ENCODE measurements at regions not wholly inside any gene's neighbourhood (a gene's known extent, or its start where the extent isn't known, plus 50 kb on each side); places are given as distances from the start of the nearest gene placed in this dataset.

DNA sequence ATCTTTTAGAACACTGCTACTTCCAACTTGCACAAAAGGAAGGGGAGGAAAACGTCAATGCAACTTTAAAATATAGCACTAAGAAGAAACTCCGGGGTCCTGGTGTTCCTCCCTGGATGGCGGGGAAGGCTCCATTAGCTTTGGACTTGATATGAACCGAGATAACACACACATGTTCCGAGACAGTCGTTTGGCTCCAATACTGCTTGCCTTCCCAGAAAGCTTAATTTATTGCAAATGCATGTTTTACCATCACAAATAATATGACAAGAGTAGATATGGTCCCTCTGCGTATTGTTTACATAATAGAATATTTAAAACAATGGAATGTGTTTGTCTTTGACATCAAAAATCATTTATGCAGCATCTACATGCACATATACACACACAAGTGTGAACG, 87.6 kb upstream of the CLMN start:
- no peak overlapping the region for H3K27ac ChIP-seq
- no peaks in the 10 kb centered on the region for H3K4me1 ChIP-seq
- H3K27me3 ChIP-seq (ENCODE audit: control insufficient read depth, insufficient read depth, low read length), result no peaks in the 10 kb centered on the region
- H3K79me2 ChIP-seq, result no peaks in the 10 kb centered on the region
- H3K4me3 ChIP-seq (ENCODE audit: low read depth, low read length), result no peak overlapping the region
- no peaks in the 10 kb centered on the region for H3K9me3 ChIP-seq (ENCODE audit: control insufficient read depth, low read length)
- no peak overlapping the region for H3K4me2 ChIP-seq (ENCODE audit: low read length)
- no peaks in the 10 kb centered on the region for H3K36me3 ChIP-seq (ENCODE audit: control insufficient read depth, insufficient read depth, low read length)
- TF ChIP-seq, protein P1, sequence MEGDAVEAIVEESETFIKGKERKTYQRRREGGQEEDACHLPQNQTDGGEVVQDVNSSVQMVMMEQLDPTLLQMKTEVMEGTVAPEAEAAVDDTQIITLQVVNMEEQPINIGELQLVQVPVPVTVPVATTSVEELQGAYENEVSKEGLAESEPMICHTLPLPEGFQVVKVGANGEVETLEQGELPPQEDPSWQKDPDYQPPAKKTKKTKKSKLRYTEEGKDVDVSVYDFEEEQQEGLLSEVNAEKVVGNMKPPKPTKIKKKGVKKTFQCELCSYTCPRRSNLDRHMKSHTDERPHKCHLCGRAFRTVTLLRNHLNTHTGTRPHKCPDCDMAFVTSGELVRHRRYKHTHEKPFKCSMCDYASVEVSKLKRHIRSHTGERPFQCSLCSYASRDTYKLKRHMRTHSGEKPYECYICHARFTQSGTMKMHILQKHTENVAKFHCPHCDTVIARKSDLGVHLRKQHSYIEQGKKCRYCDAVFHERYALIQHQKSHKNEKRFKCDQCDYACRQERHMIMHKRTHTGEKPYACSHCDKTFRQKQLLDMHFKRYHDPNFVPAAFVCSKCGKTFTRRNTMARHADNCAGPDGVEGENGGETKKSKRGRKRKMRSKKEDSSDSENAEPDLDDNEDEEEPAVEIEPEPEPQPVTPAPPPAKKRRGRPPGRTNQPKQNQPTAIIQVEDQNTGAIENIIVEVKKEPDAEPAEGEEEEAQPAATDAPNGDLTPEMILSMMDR (IDR thresholded peaks at IDR 0.05), result no peak
- H3K9ac ChIP-seq, result no peak overlapping the region
- H2AFZ ChIP-seq, result no peak overlapping the region

DNA sequence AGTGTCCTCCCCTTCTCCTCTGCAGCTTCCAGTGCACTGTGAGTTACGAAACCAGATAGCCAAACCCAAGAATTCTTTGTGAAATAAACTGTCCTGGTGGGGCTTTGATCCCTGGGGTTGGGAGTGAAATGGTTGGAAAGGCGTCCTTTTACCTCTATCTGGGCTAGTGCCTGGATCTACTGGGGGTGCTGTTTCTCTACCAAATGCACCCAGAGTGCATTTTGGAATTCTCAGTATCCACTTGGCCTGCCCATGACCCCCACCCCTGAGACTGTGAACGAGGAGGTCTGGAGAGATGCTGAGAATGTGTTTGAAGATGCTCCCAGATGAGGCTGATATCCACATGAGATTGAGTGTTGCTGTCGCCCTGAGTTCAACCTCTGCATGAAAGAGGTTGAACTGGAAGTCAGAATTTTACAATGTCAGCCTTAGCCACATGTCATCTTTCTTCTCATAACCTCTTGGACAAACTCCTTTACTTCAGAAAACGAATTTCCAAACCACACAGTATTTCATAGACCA, 87.1 kb upstream of the CLMN start:
- H3K27me3 ChIP-seq (ENCODE audit: control insufficient read depth, insufficient read depth, low read length), result no peaks in the 10 kb centered on the region
- no peak overlapping the region for H3K4me3 ChIP-seq (ENCODE audit: low read depth, low read length)
- no peak overlapping the region for H3K9ac ChIP-seq
- no peaks in the 10 kb centered on the region for H3K36me3 ChIP-seq (ENCODE audit: control insufficient read depth, insufficient read depth, low read length)
- no peak overlapping the region for H3K4me2 ChIP-seq (ENCODE audit: low read length)
- H2AFZ ChIP-seq, result no peak overlapping the region
- TF ChIP-seq, protein P1 (IDR thresholded peaks at IDR 0.05), result no peak
- H3K79me2 ChIP-seq, result no peaks in the 10 kb centered on the region
- no peaks in the 10 kb centered on the region for H3K9me3 ChIP-seq (ENCODE audit: control insufficient read depth, low read length)
- no peaks in the 10 kb centered on the region for H3K4me1 ChIP-seq
- H3K27ac ChIP-seq, result no peak overlapping the region

DNA sequence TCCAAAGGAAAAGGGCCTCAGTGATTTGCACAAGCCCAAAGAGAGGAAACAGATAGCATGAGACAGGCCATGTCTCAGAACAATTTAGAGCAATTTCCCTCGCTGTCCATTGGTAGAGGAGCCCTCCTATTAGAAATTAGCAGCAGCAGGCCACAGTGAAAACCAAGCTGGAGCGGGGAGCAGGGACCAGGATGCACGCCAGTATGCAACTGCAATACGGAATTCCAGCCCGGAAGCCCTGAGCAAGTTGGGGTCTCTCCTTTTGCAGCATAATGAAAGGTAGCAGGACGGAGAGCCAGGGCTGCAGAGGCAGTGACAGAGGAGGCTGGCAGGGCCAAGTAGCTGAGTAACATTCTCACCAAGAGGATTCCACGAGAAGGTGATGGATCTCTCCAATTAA, 84.9 kb upstream of the CLMN start:
- no peaks in the 10 kb centered on the region for H3K4me1 ChIP-seq
- H3K27ac ChIP-seq, result no peak overlapping the region
- no peak overlapping the region for H2AFZ ChIP-seq
- no peak overlapping the region for H3K4me2 ChIP-seq (ENCODE audit: low read length)
- no peaks in the 10 kb centered on the region for H3K27me3 ChIP-seq (ENCODE audit: control insufficient read depth, insufficient read depth, low read length)
- no peaks in the 10 kb centered on the region for H3K9me3 ChIP-seq (ENCODE audit: control insufficient read depth, low read length)
- H3K4me3 ChIP-seq (ENCODE audit: low read depth, low read length), result no peak overlapping the region
- H3K36me3 ChIP-seq (ENCODE audit: control insufficient read depth, insufficient read depth, low read length), result no peaks in the 10 kb centered on the region
- H3K9ac ChIP-seq, result no peak overlapping the region
- no peaks in the 10 kb centered on the region for H3K79me2 ChIP-seq
- TF ChIP-seq, protein P1 (IDR thresholded peaks at IDR 0.05), result no peak

DNA sequence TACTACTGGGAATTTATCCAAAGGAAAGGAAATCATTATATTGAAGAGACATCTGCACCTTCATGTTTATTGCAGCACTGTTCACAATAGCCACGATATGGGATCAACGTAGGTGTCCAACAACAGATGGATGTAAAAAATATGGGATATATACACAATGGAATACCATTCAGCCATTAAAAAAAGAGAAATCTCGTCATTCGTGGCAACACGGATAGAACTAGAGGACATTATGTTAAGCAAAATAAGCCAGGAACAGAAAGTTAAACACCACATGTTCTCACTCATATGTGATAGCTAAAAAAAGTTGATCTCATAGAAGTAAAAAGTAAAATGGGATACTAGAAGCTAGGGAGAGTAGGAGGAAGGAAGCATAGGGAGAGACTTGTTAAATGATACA, 82.9 kb upstream of the CLMN start:
- Histone ChIP-seq H3K4me3 (ENCODE audit: low read depth, low read length) (no peak overlapping the region), H3K27ac (no peak overlapping the region), H3K36me3 (ENCODE audit: control insufficient read depth, insufficient read depth, low read length) (no peaks in the 10 kb centered on the region), H3K27me3 (ENCODE audit: control insufficient read depth, insufficient read depth, low read length) (no peaks in the 10 kb centered on the region), H2AFZ (no peak overlapping the region), H3K4me2 (ENCODE audit: low read length) (no peak overlapping the region), H3K4me1 (no peaks in the 10 kb centered on the region), H3K9me3 (ENCODE audit: control insufficient read depth, low read length) (no peaks in the 10 kb centered on the region), H3K79me2 (no peaks in the 10 kb centered on the region), H3K9ac (no peak overlapping the region)
- TF ChIP-seq, protein P1 (IDR thresholded peaks at IDR 0.05), result no peak

DNA sequence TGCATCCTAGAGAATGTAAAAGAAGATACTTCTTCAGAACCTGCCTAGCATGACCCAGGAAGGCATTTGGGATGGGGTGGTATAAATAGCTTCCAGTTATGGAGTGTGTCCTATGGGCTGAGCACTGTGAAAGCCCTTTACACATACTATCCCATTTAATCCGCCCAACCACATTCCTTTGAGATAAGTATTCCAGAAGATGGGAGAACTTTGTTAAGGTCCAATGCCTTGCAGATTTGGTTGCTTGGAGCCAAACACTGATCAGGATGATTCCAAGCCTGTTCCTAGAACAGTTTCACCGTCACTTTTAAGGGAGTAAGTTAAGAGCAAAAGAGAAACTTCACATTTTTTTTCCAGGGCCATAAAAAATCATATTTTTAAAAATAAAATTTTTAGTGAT, 82.5 kb upstream of the CLMN start:
- Histone ChIP-seq H3K27ac (no peak overlapping the region), H2AFZ (no peak overlapping the region)

More for the DNA sequence above, 82.5 kb upstream of the CLMN start:
- H3K9me3 ChIP-seq (ENCODE audit: control insufficient read depth, low read length), result no peaks in the 10 kb centered on the region
- H3K36me3 ChIP-seq (ENCODE audit: control insufficient read depth, insufficient read depth, low read length), result no peaks in the 10 kb centered on the region
- H3K4me3 ChIP-seq (ENCODE audit: low read depth, low read length), result no peak overlapping the region
- H3K4me2 ChIP-seq (ENCODE audit: low read length), result no peak overlapping the region
- TF ChIP-seq, protein P1 (IDR thresholded peaks at IDR 0.05), result no peak
- H3K27me3 ChIP-seq (ENCODE audit: control insufficient read depth, insufficient read depth, low read length), result no peaks in the 10 kb centered on the region
- no peaks in the 10 kb centered on the region for H3K79me2 ChIP-seq
- no peak overlapping the region for H3K9ac ChIP-seq
- H3K4me1 ChIP-seq, result no peaks in the 10 kb centered on the region
